Stimulated activated CD4-positive, alpha-beta T cell treated with anti-CD3 and anti-CD28 coated beads, Interleukin-4, amount 100 ng/mL, for 24 hours (primary cell): ENCODE measurements at regions not wholly inside any gene's neighbourhood (a gene's known extent, or its start where the extent isn't known, plus 50 kb on each side); places are given as distances from the start of the nearest gene placed in this dataset.
"Not testable (repeated sequence)": the region's sequence is repeated elsewhere in the genome, so short reads cannot be mapped to it uniquely, and the experiment has no call there.

Experiments
- DNase-seq: peaks from one replicate; pipeline ENCODE4 v3.0.0-alpha.2; 2020

- no peak for DNase-seq
Measured at GRCh38 chr20:58033026-58033536, 195.4 kb downstream of the ANKRD60 start.

GRCh38 chr20:58032599-58032998 is 195.9 kb downstream of the ANKRD60 start:
- no peak for DNase-seq

GRCh38 chr20:58031350-58031749 is 197.1 kb downstream of the ANKRD60 start:
- not testable (repeated sequence) for DNase-seq

GRCh38 chr20:58028123-58028522 is 200.3 kb downstream of the ANKRD60 start:
- DNase-seq: no peak

GRCh38 chr20:58026361-58026760 is 202.1 kb downstream of the ANKRD60 start:
- no peak for DNase-seq

GRCh38 chr20:58025233-58025632 is 203.2 kb downstream of the ANKRD60 start:
- no peak for DNase-seq

GRCh38 chr20:58024241-58024721 is 204.2 kb downstream of the ANKRD60 start:
- no peak for DNase-seq

- DNase-seq: no peak
Measured at GRCh38 chr20:58023781-58024180, 204.7 kb downstream of the ANKRD60 start.

- no peak for DNase-seq
Measured at GRCh38 chr20:58023346-58023745, 205.1 kb downstream of the ANKRD60 start.

- no peak for DNase-seq
Measured at GRCh38 chr20:58022711-58023110, 205.7 kb downstream of the ANKRD60 start.

- no peak for DNase-seq
Measured at GRCh38 chr20:58021481-58021880, 207.0 kb downstream of the ANKRD60 start.

- DNase-seq: no peak
Measured at GRCh38 chr20:58020656-58021454, 207.6 kb downstream of the ANKRD60 start.

- no peak for DNase-seq
Measured at GRCh38 chr20:58019850-58020625, 208.4 kb downstream of the ANKRD60 start.

GRCh38 chr20:58019027-58019849 is 209.2 kb downstream of the ANKRD60 start:
- DNase-seq: no peak

GRCh38 chr20:58018590-58018989 is 209.9 kb downstream of the ANKRD60 start:
- no peak for DNase-seq

GRCh38 chr20:58017970-58018530 is 210.4 kb downstream of the ANKRD60 start:
- no peak for DNase-seq

GRCh38 chr20:58017231-58017969 is 211.1 kb downstream of the ANKRD60 start:
- no peak for DNase-seq

- no peak for DNase-seq
Measured at GRCh38 chr20:58016779-58017178, 211.7 kb downstream of the ANKRD60 start.

GRCh38 chr20:58014628-58015315 is 213.7 kb downstream of the ANKRD60 start:
- DNase-seq: peak; percentile 9

- DNase-seq: no peak
Measured at GRCh38 chr20:58012731-58013510, 215.5 kb downstream of the ANKRD60 start.
